ENCODE measurements at regions not wholly inside any gene's neighbourhood (a gene's known extent, or its start where the extent isn't known, plus 50 kb on each side); places are given as distances from the start of the nearest gene placed in this dataset.

- Histone ChIP-seq H3K18ac (ENCODE audit: low read length) (no peak overlapping the region), H2BK15ac (replicated peaks; ENCODE audit: low read depth) (no peak overlapping the region), H2AK5ac (ENCODE audit: low read length) (no peak overlapping the region), H3K4me3 (ENCODE audit: low read length) (no peak overlapping the region), H3K4ac (ENCODE audit: low read depth, low read length) (no peak overlapping the region), H3K79me1 (ENCODE audit: low read length) (no peaks in the 10 kb centered on the region), H3K9ac (ENCODE audit: low read length) (no peak overlapping the region), H4K5ac (ENCODE audit: low read length) (no peak overlapping the region), H3K27ac (ENCODE audit: low read depth, low read length) (no peak overlapping the region), H3K79me2 (ENCODE audit: control insufficient read depth, insufficient read depth, low read length) (no peaks in the 10 kb centered on the region), H2BK5ac (ENCODE audit: low read length) (no peak overlapping the region), H3K4me1 (ENCODE audit: control insufficient read depth, low read depth, low read length) (peaks cover 2% of the 10 kb centered on the region), H2BK120ac (ENCODE audit: low read depth, low read length) (no peak overlapping the region), H3K36me3 (ENCODE audit: control insufficient read depth, insufficient read depth, low read length) (no peaks in the 10 kb centered on the region), H3K23ac (ENCODE audit: low read length) (no peak overlapping the region), H3K56ac (ENCODE audit: low read length) (no peak overlapping the region), H4K8ac (ENCODE audit: low read depth, low read length) (no peak overlapping the region), H3K4me2 (ENCODE audit: low read length) (no peak overlapping the region), H3K27me3 (ENCODE audit: insufficient read depth, low read length, poor library complexity) (no peaks in the 10 kb centered on the region)
- no peak for DNase-seq
- no CpG with 5 or more reads among the region's 1 CpG for WGBS (ENCODE audit: extremely low coverage, insufficient coverage, low lambda C conversion rate)
Observed at GRCh38 chr5:135196483-135196882, 162.5 kb upstream of the PITX1 start.

GRCh38 chr5:135195270-135195608 is 161.2 kb upstream of the PITX1 start:
- Histone ChIP-seq H3K27ac (ENCODE audit: low read depth, low read length) (no peak overlapping the region), H3K79me2 (ENCODE audit: control insufficient read depth, insufficient read depth, low read length) (no peaks in the 10 kb centered on the region), H3K79me1 (ENCODE audit: low read length) (no peaks in the 10 kb centered on the region), H3K56ac (ENCODE audit: low read length) (no peak overlapping the region), H3K4me1 (ENCODE audit: control insufficient read depth, low read depth, low read length) (peaks cover 2% of the 10 kb centered on the region), H4K8ac (ENCODE audit: low read depth, low read length) (no peak overlapping the region), H3K36me3 (ENCODE audit: control insufficient read depth, insufficient read depth, low read length) (no peaks in the 10 kb centered on the region), H3K4ac (ENCODE audit: low read depth, low read length) (no peak overlapping the region), H2AK5ac (ENCODE audit: low read length) (no peak overlapping the region), H2BK5ac (ENCODE audit: low read length) (no peak overlapping the region), H2BK15ac (replicated peaks; ENCODE audit: low read depth) (no peak overlapping the region), H3K27me3 (ENCODE audit: insufficient read depth, low read length, poor library complexity) (no peaks in the 10 kb centered on the region), H3K4me3 (ENCODE audit: low read length) (no peak overlapping the region), H3K18ac (ENCODE audit: low read length) (no peak overlapping the region), H3K9ac (ENCODE audit: low read length) (no peak overlapping the region), H3K4me2 (ENCODE audit: low read length) (no peak overlapping the region), H4K5ac (ENCODE audit: low read length) (no peak overlapping the region), H3K23ac (ENCODE audit: low read length) (no peak overlapping the region), H2BK120ac (ENCODE audit: low read depth, low read length) (no peak overlapping the region)
- WGBS (ENCODE audit: extremely low coverage, insufficient coverage, low lambda C conversion rate): no CpG with 5 or more reads among the region's 3 CpGs
- DNase-seq: no peak

GRCh38 chr5:135194573-135195269 is 160.7 kb upstream of the PITX1 start:
- H3K9ac ChIP-seq (ENCODE audit: low read length): no peak overlapping the region
- no peak overlapping the region for H3K4me3 ChIP-seq (ENCODE audit: low read length)
- H3K27me3 ChIP-seq (ENCODE audit: insufficient read depth, low read length, poor library complexity): no peaks in the 10 kb centered on the region
- H3K4ac ChIP-seq (ENCODE audit: low read depth, low read length): no peak overlapping the region
- H3K79me2 ChIP-seq (ENCODE audit: control insufficient read depth, insufficient read depth, low read length): no peaks in the 10 kb centered on the region
- no peak overlapping the region for H3K18ac ChIP-seq (ENCODE audit: low read length)
- H4K5ac ChIP-seq (ENCODE audit: low read length): no peak overlapping the region
- H2BK15ac ChIP-seq (replicated peaks; ENCODE audit: low read depth): no peak overlapping the region
- no peak for DNase-seq
- H2AK5ac ChIP-seq (ENCODE audit: low read length): no peak overlapping the region
- H3K4me2 ChIP-seq (ENCODE audit: low read length): no peak overlapping the region
- H3K23ac ChIP-seq (ENCODE audit: low read length): no peak overlapping the region
- no peak overlapping the region for H4K8ac ChIP-seq (ENCODE audit: low read depth, low read length)
- no peak overlapping the region for H2BK5ac ChIP-seq (ENCODE audit: low read length)
- H2BK120ac ChIP-seq (ENCODE audit: low read depth, low read length): no peak overlapping the region
- no CpG with 5 or more reads among the region's 4 CpGs for WGBS (ENCODE audit: extremely low coverage, insufficient coverage, low lambda C conversion rate)
- H3K4me1 ChIP-seq (ENCODE audit: control insufficient read depth, low read depth, low read length): peaks cover 2% of the 10 kb centered on the region
- no peaks in the 10 kb centered on the region for H3K79me1 ChIP-seq (ENCODE audit: low read length)
- H3K36me3 ChIP-seq (ENCODE audit: control insufficient read depth, insufficient read depth, low read length): no peaks in the 10 kb centered on the region
- H3K27ac ChIP-seq (ENCODE audit: low read depth, low read length): no peak overlapping the region
- H3K56ac ChIP-seq (ENCODE audit: low read length): no peak overlapping the region

GRCh38 chr5:135194126-135194488 is 160.1 kb upstream of the PITX1 start:
- Histone ChIP-seq H3K4ac (ENCODE audit: low read depth, low read length) (no peak overlapping the region), H3K36me3 (ENCODE audit: control insufficient read depth, insufficient read depth, low read length) (no peaks in the 10 kb centered on the region), H2BK15ac (replicated peaks; ENCODE audit: low read depth) (no peak overlapping the region), H4K5ac (ENCODE audit: low read length) (no peak overlapping the region), H3K4me2 (ENCODE audit: low read length) (no peak overlapping the region), H3K18ac (ENCODE audit: low read length) (no peak overlapping the region), H2AK5ac (ENCODE audit: low read length) (no peak overlapping the region), H3K79me1 (ENCODE audit: low read length) (no peaks in the 10 kb centered on the region), H3K4me1 (ENCODE audit: control insufficient read depth, low read depth, low read length) (peaks cover 2% of the 10 kb centered on the region), H2BK120ac (ENCODE audit: low read depth, low read length) (no peak overlapping the region), H3K27ac (ENCODE audit: low read depth, low read length) (no peak overlapping the region), H3K56ac (ENCODE audit: low read length) (no peak overlapping the region), H3K79me2 (ENCODE audit: control insufficient read depth, insufficient read depth, low read length) (no peaks in the 10 kb centered on the region), H3K27me3 (ENCODE audit: insufficient read depth, low read length, poor library complexity) (no peaks in the 10 kb centered on the region), H3K23ac (ENCODE audit: low read length) (no peak overlapping the region), H3K9ac (ENCODE audit: low read length) (no peak overlapping the region), H2BK5ac (ENCODE audit: low read length) (no peak overlapping the region), H3K4me3 (ENCODE audit: low read length) (no peak overlapping the region), H4K8ac (ENCODE audit: low read depth, low read length) (no peak overlapping the region)
- no CpG with 5 or more reads among the region's 2 CpGs for WGBS (ENCODE audit: extremely low coverage, insufficient coverage, low lambda C conversion rate)
- DNase-seq: no peak

- DNase-seq: peak; percentile 9
- H2BK15ac ChIP-seq (replicated peaks; ENCODE audit: low read depth): no peak overlapping the region
- H4K5ac ChIP-seq (ENCODE audit: low read length): no peak overlapping the region
- WGBS (ENCODE audit: extremely low coverage, insufficient coverage, low lambda C conversion rate): no CpG with 5 or more reads among the region's 8 CpGs
- no peaks in the 10 kb centered on the region for H3K79me1 ChIP-seq (ENCODE audit: low read length)
- H2BK120ac ChIP-seq (ENCODE audit: low read depth, low read length): no peak overlapping the region
- no peaks in the 10 kb centered on the region for H3K79me2 ChIP-seq (ENCODE audit: control insufficient read depth, insufficient read depth, low read length)
- H3K4me3 ChIP-seq (ENCODE audit: low read length): no peak overlapping the region
- no peak overlapping the region for H3K9ac ChIP-seq (ENCODE audit: low read length)
- H2BK5ac ChIP-seq (ENCODE audit: low read length): no peak overlapping the region
- H3K4ac ChIP-seq (ENCODE audit: low read depth, low read length): no peak overlapping the region
- no peak overlapping the region for H3K4me2 ChIP-seq (ENCODE audit: low read length)
- H3K27ac ChIP-seq (ENCODE audit: low read depth, low read length): no peak overlapping the region
- no peak overlapping the region for H3K23ac ChIP-seq (ENCODE audit: low read length)
- no peak overlapping the region for H3K18ac ChIP-seq (ENCODE audit: low read length)
- H3K56ac ChIP-seq (ENCODE audit: low read length): no peak overlapping the region
- H4K8ac ChIP-seq (ENCODE audit: low read depth, low read length): no peak overlapping the region
- no peak overlapping the region for H2AK5ac ChIP-seq (ENCODE audit: low read length)
- no peaks in the 10 kb centered on the region for H3K36me3 ChIP-seq (ENCODE audit: control insufficient read depth, insufficient read depth, low read length)
- peaks cover 2% of the 10 kb centered on the region for H3K4me1 ChIP-seq (ENCODE audit: control insufficient read depth, low read depth, low read length)
- H3K27me3 ChIP-seq (ENCODE audit: insufficient read depth, low read length, poor library complexity): no peaks in the 10 kb centered on the region
Observed at GRCh38 chr5:135193213-135194125, 159.4 kb upstream of the PITX1 start.
